IPS-NIHi11 (cell line): ENCODE measurements at regions not wholly inside any gene's neighbourhood (a gene's known extent, or its start where the extent isn't known, plus 50 kb on each side); places are given as distances from the start of the nearest gene placed in this dataset.
"Not testable (repeated sequence)": the region's sequence is repeated elsewhere in the genome, so short reads cannot be mapped to it uniquely, and the experiment has no call there.

Experiments used
- DNase-seq: peaks from one replicate; pipeline ENCODE4 v3.0.0; 2012; ENCODE audit warnings: mixed read lengths, low spot score

GRCh38 chr9:29394855-29395254, 1821.6 kb upstream of the C9orf72 start:
- no peak for DNase-seq

DNA sequence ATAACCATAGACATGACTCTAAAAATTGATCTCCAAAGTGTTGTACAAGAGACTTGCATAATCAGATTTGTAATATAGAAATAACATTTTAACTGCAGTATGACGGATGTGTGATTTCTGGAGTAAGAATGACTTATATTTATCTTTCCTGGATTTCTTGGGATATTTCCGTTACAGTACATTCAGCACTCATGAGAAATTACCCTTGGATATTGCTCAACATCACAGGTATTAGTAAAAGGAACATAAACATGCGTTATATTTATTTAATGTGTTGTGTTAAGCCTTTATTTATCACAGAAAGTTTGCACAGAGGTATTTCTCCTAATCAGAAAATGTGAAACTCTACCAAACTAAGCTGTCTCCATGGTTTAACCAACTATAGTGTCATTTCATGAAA, 1823.9 kb upstream of the C9orf72 start:
- no peak for DNase-seq

- DNase-seq: no peak
These were observed 1842.9 kb upstream of the C9orf72 start for GRCh38 chr9:29416204-29416603.

DNA sequence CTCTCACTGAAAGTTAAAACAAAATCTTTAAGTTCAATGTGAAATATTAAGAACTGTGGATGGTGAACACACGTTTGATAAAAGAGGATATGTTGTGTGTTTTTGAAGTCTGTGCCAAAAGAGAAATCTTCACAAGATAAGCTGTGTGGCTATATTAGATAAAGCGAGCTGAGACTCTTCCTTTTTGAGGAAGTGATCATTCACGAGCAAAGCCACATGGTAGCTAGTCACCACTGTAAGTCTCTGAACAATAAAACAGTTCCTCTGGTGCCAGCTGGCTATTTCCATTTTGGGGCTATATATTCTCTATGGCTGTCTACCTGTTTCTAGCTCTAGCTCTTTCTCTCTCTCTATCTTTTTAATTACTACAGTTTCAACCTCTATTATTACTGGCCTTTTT, 1849.2 kb upstream of the C9orf72 start:
- DNase-seq: no peak

GRCh38 chr9:29432191-29432590, 1858.9 kb upstream of the C9orf72 start:
- DNase-seq: no peak

GRCh38 chr9:29432656-29433055, 1859.4 kb upstream of the C9orf72 start:
- not testable (repeated sequence) for DNase-seq

GRCh38 chr9:29435368-29435767, 1862.1 kb upstream of the C9orf72 start:
- no peak for DNase-seq

DNA sequence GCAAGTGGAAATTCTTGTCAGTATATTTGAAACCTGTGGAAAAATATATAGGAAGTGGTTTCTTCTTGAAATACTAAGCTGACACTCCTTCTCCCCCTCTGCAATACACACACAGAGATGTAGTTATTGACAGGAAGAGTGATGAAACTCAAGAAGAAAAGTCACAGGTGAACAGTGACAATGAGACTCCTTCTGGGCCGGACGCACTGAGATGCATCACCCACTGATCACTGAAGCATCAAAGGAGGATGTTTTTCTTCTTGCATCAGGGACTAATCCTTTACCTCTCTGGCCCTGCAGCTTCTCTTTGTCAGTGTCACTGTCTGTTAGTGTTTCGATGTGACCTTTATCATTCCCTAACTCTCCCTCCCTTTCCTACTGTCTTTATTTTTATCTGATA, 1864.2 kb upstream of the C9orf72 start:
- DNase-seq: no peak

- no peak for DNase-seq
These were observed 1866.7 kb upstream of the C9orf72 start for GRCh38 chr9:29439961-29440360.

DNA sequence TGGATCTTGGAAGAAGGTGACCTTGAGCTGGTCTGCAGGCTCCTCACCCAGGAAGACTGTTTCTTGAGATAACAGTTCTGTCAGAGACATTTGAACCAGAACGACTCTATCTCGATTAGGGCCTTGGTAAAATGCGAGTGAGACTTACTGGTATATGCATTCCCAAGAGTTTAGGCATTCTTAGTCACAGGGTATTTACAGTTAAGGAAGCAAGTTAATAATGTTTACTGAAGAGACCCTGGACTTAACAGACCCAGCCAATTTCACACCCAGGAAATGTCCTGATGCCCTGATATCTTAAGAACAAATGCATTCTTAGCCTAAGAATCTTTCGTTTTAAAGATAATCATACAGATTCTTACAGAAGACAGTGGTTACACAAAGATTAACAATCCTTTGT, 1867.2 kb upstream of the C9orf72 start:
- DNase-seq: no peak

DNA sequence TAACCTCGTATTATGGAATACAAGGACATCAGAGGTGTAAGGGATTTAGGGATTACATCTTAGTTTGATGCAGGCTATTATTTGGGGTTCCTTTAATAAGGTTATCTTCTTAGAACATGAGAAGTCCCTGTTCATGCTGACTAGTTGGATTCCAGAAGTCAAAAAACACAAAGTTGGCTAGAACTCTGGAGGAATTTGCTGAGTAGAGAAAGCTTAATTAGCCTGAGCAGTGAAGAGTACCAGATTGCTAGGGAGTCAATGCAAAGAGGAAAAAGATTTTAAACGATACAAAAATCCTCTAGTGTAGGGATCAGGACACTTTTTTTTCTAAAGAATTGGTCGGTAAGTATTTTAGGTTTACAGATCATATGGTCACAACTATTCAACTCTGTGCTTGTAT, 1872.5 kb upstream of the C9orf72 start:
- DNase-seq: no peak

GRCh38 chr9:29449306-29449705, 1876.0 kb upstream of the C9orf72 start:
- DNase-seq: no peak

GRCh38 chr9:29450343-29450875, 1877.1 kb upstream of the C9orf72 start:
- DNase-seq: not testable (repeated sequence)

- DNase-seq: no peak
These were observed 1883.7 kb upstream of the C9orf72 start for GRCh38 chr9:29456940-29457339.

DNA sequence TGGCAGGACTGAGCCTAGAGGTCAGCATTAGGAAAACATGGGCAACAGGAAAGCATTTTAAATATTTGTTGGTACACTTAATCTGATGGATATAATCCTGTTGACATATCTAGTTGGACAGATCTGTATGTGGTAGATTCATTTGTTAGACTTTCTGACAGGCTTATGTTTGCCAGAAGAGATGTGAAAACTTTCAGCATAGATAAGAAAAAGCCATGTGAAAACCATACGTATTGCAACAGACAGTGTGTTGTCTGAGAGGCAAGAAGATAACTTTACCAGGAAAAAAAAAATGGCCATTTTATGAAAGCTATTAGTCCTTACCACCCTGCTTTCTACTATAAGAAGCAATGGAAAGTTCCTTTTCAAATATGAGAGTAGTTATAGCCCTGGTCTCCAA, 1902.2 kb upstream of the C9orf72 start:
- no peak for DNase-seq

DNA sequence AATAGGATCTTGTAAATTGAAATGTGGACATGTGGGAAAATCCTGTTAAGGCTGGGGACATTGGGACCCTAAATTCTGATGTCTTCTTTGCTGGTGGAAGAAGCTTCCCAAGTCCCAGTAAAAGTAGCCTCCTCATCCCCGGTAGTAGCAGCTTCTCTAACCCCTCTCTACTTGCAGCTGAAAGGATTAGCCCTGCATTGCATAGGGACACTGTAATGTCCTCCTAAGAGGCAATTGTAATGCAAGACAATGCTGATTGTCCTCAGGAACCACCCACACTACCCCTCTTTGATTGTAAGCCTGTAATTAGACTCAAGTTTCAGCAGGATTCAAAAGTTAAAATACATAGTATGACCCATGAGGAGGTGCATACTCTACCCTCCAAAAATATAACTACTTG, 1938.4 kb upstream of the C9orf72 start:
- peak; percentile 59 for DNase-seq

- DNase-seq: peak; percentile 42
These were observed 1941.1 kb upstream of the C9orf72 start for GRCh38 chr9:29514336-29514735.

- no peak for DNase-seq
These were observed 1941.6 kb upstream of the C9orf72 start for GRCh38 chr9:29514862-29515261.

- DNase-seq: no peak
These were observed 1975.2 kb upstream of the C9orf72 start for GRCh38 chr9:29548436-29548835.

- no peak for DNase-seq
These were observed 1982.2 kb upstream of the C9orf72 start for GRCh38 chr9:29555502-29555901.

DNA sequence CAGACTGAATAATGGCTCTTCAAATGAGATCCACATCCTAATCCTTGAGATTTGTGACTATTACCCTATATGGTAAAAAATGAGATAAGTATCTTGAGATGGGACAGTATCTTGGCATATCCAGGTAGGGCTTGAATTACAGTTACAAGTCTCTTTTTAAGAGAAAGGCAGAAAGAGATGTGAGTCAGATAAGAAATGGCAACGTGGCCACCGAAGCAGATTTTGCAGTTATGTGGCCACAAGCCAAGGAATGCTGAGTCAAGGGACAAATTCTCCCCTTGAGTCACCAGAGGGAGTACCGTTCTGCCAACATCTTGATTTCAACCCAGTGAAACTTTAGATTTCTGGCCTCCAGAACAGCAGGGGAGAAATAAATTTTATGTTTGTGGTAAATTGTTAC, 1983.0 kb upstream of the C9orf72 start:
- DNase-seq: no peak

DNA sequence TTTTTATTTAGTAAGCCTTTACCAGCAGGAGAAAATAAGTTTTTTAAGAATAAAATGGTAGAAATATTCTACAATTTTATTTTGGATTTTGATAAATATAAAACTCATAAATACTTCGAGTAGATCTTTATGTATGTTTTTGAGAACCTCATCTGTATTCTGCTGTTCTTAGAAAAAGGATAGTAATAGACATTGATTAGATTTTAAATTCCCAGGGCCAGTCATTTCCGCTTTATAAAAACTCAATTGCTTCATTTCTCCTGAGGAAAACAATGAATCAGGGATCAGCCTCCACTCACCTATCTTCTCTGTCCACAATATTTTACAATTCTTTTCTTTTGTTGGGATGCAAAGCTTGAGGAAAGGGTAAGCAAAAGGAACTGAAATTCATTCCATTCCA, 1983.5 kb upstream of the C9orf72 start:
- no peak for DNase-seq

- no peak for DNase-seq
These were observed 1991.3 kb upstream of the C9orf72 start for GRCh38 chr9:29564564-29564963.

DNA sequence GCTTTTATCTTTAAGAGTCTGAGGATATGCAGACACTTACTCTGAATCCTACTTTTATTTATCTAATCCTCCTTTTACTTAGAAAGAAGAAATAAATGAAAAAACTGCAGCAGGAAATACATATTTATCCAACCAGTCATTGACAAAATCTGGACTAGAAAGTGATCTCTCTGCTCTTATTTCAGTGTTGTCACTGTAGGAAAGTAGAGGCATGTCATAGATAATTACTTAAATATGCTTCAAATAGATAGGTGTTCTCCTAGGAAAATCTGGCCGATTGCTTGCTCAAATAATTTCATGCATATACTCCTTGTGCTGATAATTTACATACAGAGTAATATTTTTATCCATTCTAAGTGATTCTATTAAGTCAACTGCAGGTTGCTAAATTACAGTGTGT, 2001.9 kb upstream of the C9orf72 start:
- no peak for DNase-seq

GRCh38 chr9:29588361-29588760, 2015.1 kb upstream of the C9orf72 start:
- DNase-seq: no peak
